Smooth muscle cell (in vitro differentiated cells): ENCODE measurements at regions not wholly inside any gene's neighbourhood (a gene's known extent, or its start where the extent isn't known, plus 50 kb on each side); places are given as distances from the start of the nearest gene placed in this dataset.

Source experiments
- DNase-seq: peaks from one replicate; lab custom pipeline; 2025; ENCODE audit not compliant: unreplicated experiment; lab: John Stamatoyannopoulos, UW
- H2AFZ ChIP-seq: fragments of 200-600 bp; sonication (generic); 2 replicates; pipeline ENCODE4 v1.6.0; 2016; ENCODE audit warnings: antibody characterized with exemption, low read depth, mild to moderate bottlenecking
- H3F3A ChIP-seq: fragments of 200-600 bp; sonication (generic); 2 replicates; pipeline ENCODE4 v1.6.0; 2017; ENCODE audit warnings: antibody characterized with exemption, low read depth
- H3K27ac ChIP-seq: fragments of 200-600 bp; sonication (generic); 2 replicates; pipeline ENCODE4 v1.5.1; 2016; ENCODE audit warnings: low read depth, mild to moderate bottlenecking
- H3K27me3 ChIP-seq: fragments of 200-600 bp; sonication (generic); 2 replicates; pipeline ENCODE4 v1.6.1; 2016; ENCODE audit warnings: low read depth, mild to moderate bottlenecking
- H3K36me3 ChIP-seq: fragments of 200-600 bp; sonication (generic); 2 replicates; pipeline ENCODE4 v1.5.1; 2016; ENCODE audit warnings: low read depth
- H3K4me1 ChIP-seq: fragments of 200-600 bp; sonication (generic); 2 replicates; pipeline ENCODE4 v1.5.1; 2016; ENCODE audit warnings: low read depth
- H3K4me2 ChIP-seq: fragments of 200-600 bp; sonication (generic); 2 replicates; pipeline ENCODE4 v1.6.0; 2016; ENCODE audit warnings: mild to moderate bottlenecking
- H3K4me3 ChIP-seq: fragments of 200-600 bp; sonication (generic); 2 replicates; pipeline ENCODE4 v1.5.1; 2016; ENCODE audit warnings: mild to moderate bottlenecking
- H3K79me2 ChIP-seq: fragments of 200-600 bp; sonication (generic); 2 replicates; pipeline ENCODE4 v1.6.0; 2016; ENCODE audit warnings: low read depth, mild to moderate bottlenecking
- H3K9ac ChIP-seq: fragments of 200-600 bp; sonication (generic); 2 replicates; pipeline ENCODE4 v1.6.0; 2016; ENCODE audit warnings: low read depth
- H3K9me3 ChIP-seq: fragments of 200-600 bp; sonication (generic); replicated peaks from 2 replicates; pipeline ENCODE4 v1.5.1; 2016; ENCODE audit warnings: low read depth
- H4K20me1 ChIP-seq: fragments of 200-600 bp; sonication (generic); 2 replicates; pipeline ENCODE4 v1.6.0; 2016; ENCODE audit warnings: low read depth
- CTCF ChIP-seq: fragments of 200-600 bp; sonication (generic); IDR thresholded peaks from 2 replicates; pipeline ENCODE4 v1.5.1; 2017; ENCODE audit warnings: borderline replicate concordance, mild to moderate bottlenecking, antibody characterized with exemption; ENCODE audit not compliant: insufficient read depth, poor library complexity, severe bottlenecking
- WGBS: methylation state at CpG from one replicate; pipeline ENCODE4 v1.1.7; 2016; ENCODE audit warnings: low lambda C conversion rate; 5-methylcytosine and 5-hydroxymethylcytosine counted together

GRCh38 chr1:4033129-4033676 is 133.1 kb upstream of the C1orf174 start:
- no peak for TF ChIP-seq CTCF
- Histone ChIP-seq H2AFZ (no peak overlapping the region), H3K4me2 (no peak overlapping the region), H3K79me2 (no peaks in the 10 kb centered on the region), H3F3A (no peaks in the 10 kb centered on the region), H3K4me1 (no peaks in the 10 kb centered on the region), H3K27me3 (no peaks in the 10 kb centered on the region), H4K20me1 (no peaks in the 10 kb centered on the region), H3K9me3 (no peaks in the 10 kb centered on the region), H3K9ac (no peak overlapping the region), H3K27ac (no peak overlapping the region), H3K36me3 (no peaks in the 10 kb centered on the region), H3K4me3 (no peak overlapping the region)
- WGBS: 71% methylated on average over 14 of the region's 14 CpGs
- no peak for DNase-seq

GRCh38 chr1:4033713-4034112 is 133.6 kb upstream of the C1orf174 start:
- Histone ChIP-seq H4K20me1 (no peaks in the 10 kb centered on the region), H3K4me1 (no peaks in the 10 kb centered on the region), H3K9me3 (no peaks in the 10 kb centered on the region), H3K36me3 (no peaks in the 10 kb centered on the region), H3K27ac (no peak overlapping the region), H3K79me2 (no peaks in the 10 kb centered on the region), H2AFZ (no peak overlapping the region), H3K4me3 (no peak overlapping the region), H3K4me2 (no peak overlapping the region), H3K9ac (no peak overlapping the region), H3K27me3 (no peaks in the 10 kb centered on the region), H3F3A (no peaks in the 10 kb centered on the region)
- WGBS: 50% methylated on average over 8 of the region's 8 CpGs
- no peak for DNase-seq
- TF ChIP-seq CTCF: no peak

- H3K36me3 ChIP-seq: no peaks in the 10 kb centered on the region
- H3F3A ChIP-seq: no peaks in the 10 kb centered on the region
- no peaks in the 10 kb centered on the region for H4K20me1 ChIP-seq
- H3K27me3 ChIP-seq: no peaks in the 10 kb centered on the region
- no peaks in the 10 kb centered on the region for H3K79me2 ChIP-seq
- no peaks in the 10 kb centered on the region for H3K9me3 ChIP-seq
- H3K27ac ChIP-seq: no peak overlapping the region
- H3K9ac ChIP-seq: no peak overlapping the region
- no peaks in the 10 kb centered on the region for H3K4me1 ChIP-seq
- WGBS: 76% methylated on average over 8 of the region's 8 CpGs
- no peak overlapping the region for H3K4me2 ChIP-seq
- no peak overlapping the region for H2AFZ ChIP-seq
- DNase-seq: no peak
- no peak overlapping the region for H3K4me3 ChIP-seq
- no peak for TF ChIP-seq CTCF
These were observed 134.3 kb upstream of the C1orf174 start for GRCh38 chr1:4034318-4034887.

- Histone ChIP-seq H3K4me2 (no peak overlapping the region), H3K4me3 (no peak overlapping the region), H3K27me3 (no peaks in the 10 kb centered on the region), H3K79me2 (no peaks in the 10 kb centered on the region), H3K36me3 (no peaks in the 10 kb centered on the region), H3F3A (no peaks in the 10 kb centered on the region), H4K20me1 (no peaks in the 10 kb centered on the region), H3K9me3 (no peaks in the 10 kb centered on the region), H2AFZ (no peak overlapping the region), H3K4me1 (no peaks in the 10 kb centered on the region), H3K27ac (no peak overlapping the region), H3K9ac (no peak overlapping the region)
- TF ChIP-seq CTCF: no peak
- WGBS: 81% methylated on average over 5 of the region's 5 CpGs
- DNase-seq: no peak
These were observed 144.9 kb upstream of the C1orf174 start for GRCh38 chr1:4044967-4045366.
